Activated naive CD8-positive, alpha-beta T cell treated with anti-CD3 and anti-CD28 coated beads, Interleukin-2, amount 50 U/mL, for 24 hours (primary cell): ENCODE measurements at regions not wholly inside any gene's neighbourhood (a gene's known extent, or its start where the extent isn't known, plus 50 kb on each side); places are given as distances from the start of the nearest gene placed in this dataset.
"Not testable (repeated sequence)": the region's sequence is repeated elsewhere in the genome, so short reads cannot be mapped to it uniquely, and the experiment has no call there.

Source experiments
- ATAC-seq: fragments of 150-1000 bp; cut with Tn5 transposase; one replicate; pipeline ENCODE4 v1.10.0; 2021
- DNase-seq: peaks from one replicate; pipeline ENCODE4 v3.0.0; 2021
- H3K27ac Mint-ChIP-seq: one replicate; pipeline ENCODE4 v1.8.0; 2021; ENCODE audit warnings: mild to moderate bottlenecking, mixed read lengths
- H3K27me3 Mint-ChIP-seq: one replicate; pipeline ENCODE4 v1.8.0; 2021; ENCODE audit warnings: mixed read lengths
- H3K36me3 Mint-ChIP-seq: one replicate; pipeline ENCODE4 v1.8.0; 2021; ENCODE audit warnings: low read depth, mixed read lengths
- H3K4me1 Mint-ChIP-seq: one replicate; pipeline ENCODE4 v1.8.0; 2021; ENCODE audit warnings: mixed read lengths
- H3K4me3 Mint-ChIP-seq: one replicate; pipeline ENCODE4 v1.8.0; 2021; ENCODE audit warnings: mild to moderate bottlenecking, moderate library complexity, mixed read lengths
- H3K9me3 Mint-ChIP-seq: one replicate; pipeline ENCODE4 v1.8.0; 2021; ENCODE audit warnings: mixed read lengths

- Mint-ChIP-seq H3K9me3 (no peaks in the 10 kb centered on the region), H3K27ac (no peak overlapping the region), H3K4me1 (no peaks in the 10 kb centered on the region), H3K27me3 (no peaks in the 10 kb centered on the region), H3K36me3 (no peaks in the 10 kb centered on the region), H3K4me3 (no peak overlapping the region)
- no peak for ATAC-seq
- no peak for DNase-seq
Measured at GRCh38 chr13:72620874-72621273, 106.6 kb downstream of the MZT1 start.

DNA sequence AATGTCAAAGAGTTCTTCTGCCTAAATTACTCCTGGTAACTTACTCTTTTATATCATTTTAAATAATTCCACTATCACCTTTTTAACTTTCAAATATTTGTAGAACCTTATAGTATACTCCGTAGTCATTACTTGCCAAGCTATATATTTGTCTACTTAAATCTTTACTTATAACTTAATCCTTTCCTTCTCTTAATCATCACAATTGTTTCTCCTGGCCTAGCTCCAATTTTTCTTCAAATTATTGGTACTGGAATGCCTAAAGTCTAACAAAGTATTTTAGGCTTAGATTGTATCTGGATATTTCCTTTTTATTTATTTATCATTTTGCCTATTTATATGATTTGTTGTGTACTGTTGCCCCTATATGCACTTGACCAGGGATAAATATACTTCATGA lies 109.5 kb downstream of the MZT1 start:
- no peaks in the 10 kb centered on the region for H3K36me3 Mint-ChIP-seq
- no peak overlapping the region for H3K4me3 Mint-ChIP-seq
- H3K9me3 Mint-ChIP-seq = no peaks in the 10 kb centered on the region
- ATAC-seq (no peak), DNase-seq (no peak)
- no peaks in the 10 kb centered on the region for H3K4me1 Mint-ChIP-seq
- no peaks in the 10 kb centered on the region for H3K27me3 Mint-ChIP-seq
- H3K27ac Mint-ChIP-seq = no peak overlapping the region

- no peaks in the 10 kb centered on the region for H3K36me3 Mint-ChIP-seq
- no peak overlapping the region for H3K27ac Mint-ChIP-seq
- H3K27me3 Mint-ChIP-seq = no peaks in the 10 kb centered on the region
- DNase-seq (no peak), ATAC-seq (no peak)
- H3K4me3 Mint-ChIP-seq = no peak overlapping the region
- H3K9me3 Mint-ChIP-seq = no peaks in the 10 kb centered on the region
- no peaks in the 10 kb centered on the region for H3K4me1 Mint-ChIP-seq
Measured at GRCh38 chr13:72617186-72617585, 110.2 kb downstream of the MZT1 start.

DNA sequence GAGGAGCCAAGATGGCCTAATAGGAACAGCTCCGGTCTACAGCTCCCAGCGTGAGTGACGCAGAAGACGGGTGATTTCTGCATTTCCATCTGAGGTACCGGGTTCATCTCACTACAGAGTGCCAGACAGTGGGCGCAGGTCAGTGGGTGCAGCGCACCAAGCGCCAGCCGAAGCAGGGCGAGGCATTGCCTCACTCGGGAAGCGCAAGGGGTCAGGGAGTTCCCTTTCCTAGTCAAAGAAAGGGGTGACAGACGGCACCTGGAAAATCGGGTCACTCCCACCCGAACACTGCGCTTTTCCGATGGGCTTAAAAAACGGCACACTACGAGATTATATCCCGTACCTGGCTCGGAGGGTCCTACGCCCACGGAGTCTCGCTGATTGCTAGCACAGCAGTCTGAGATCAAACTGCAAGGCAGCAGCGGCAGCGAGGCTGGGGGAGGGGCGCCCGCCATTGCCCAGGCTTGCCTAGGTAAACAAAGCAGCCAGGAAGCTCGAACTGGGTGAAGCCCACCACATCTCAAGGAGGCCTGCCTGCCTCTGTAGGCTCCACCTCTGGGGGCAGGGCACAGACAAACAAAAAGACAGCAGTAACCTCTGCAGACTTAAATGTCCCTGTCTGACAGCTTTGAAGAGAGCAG lies 117.1 kb downstream of the MZT1 start:
- H3K4me3 Mint-ChIP-seq, H3K27ac Mint-ChIP-seq, DNase-seq, H3K9me3 Mint-ChIP-seq, H3K36me3 Mint-ChIP-seq, H3K27me3 Mint-ChIP-seq, ATAC-seq, H3K4me1 Mint-ChIP-seq: not testable (repeated sequence)

GRCh38 chr13:72599178-72599743 lies 128.2 kb downstream of the MZT1 start:
- Mint-ChIP-seq H3K27me3 (no peaks in the 10 kb centered on the region), H3K27ac (no peak overlapping the region), H3K36me3 (no peaks in the 10 kb centered on the region), H3K4me1 (no peaks in the 10 kb centered on the region), H3K4me3 (no peak overlapping the region), H3K9me3 (peaks cover 7% of the 10 kb centered on the region)
- DNase-seq (no peak), ATAC-seq (no peak)

- H3K4me3 Mint-ChIP-seq = no peak overlapping the region
- H3K27ac Mint-ChIP-seq = no peak overlapping the region
- H3K4me1 Mint-ChIP-seq = no peaks in the 10 kb centered on the region
- peaks cover 2% of the 10 kb centered on the region for H3K27me3 Mint-ChIP-seq
- H3K9me3 Mint-ChIP-seq = no peaks in the 10 kb centered on the region
- DNase-seq = no peak
- H3K36me3 Mint-ChIP-seq = no peaks in the 10 kb centered on the region
- no peak for ATAC-seq
Measured at GRCh38 chr13:72590091-72590740, 137.2 kb downstream of the MZT1 start.

DNA sequence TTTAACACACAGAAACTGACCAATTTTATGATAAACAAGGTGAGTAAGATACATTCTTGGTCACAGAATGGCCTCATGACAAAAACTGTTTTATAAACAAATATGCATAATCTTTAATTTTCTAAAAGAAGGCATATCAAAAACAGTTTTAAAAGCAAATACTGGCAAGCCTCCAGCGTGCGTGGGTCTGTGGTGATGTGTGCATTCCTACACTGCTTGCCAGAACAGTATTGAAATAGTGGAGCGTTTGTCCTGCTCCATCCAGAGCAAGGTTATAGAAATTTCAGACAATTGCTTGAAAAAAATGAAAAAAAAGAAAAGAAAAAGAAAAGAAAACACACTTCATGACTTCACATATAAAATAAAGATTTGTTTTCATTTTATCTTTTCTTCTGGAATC lies 140.9 kb downstream of the MZT1 start:
- H3K4me3 Mint-ChIP-seq = no peak overlapping the region
- H3K36me3 Mint-ChIP-seq = no peaks in the 10 kb centered on the region
- no peak for DNase-seq
- no peaks in the 10 kb centered on the region for H3K9me3 Mint-ChIP-seq
- H3K4me1 Mint-ChIP-seq = no peaks in the 10 kb centered on the region
- no peak for ATAC-seq
- peaks cover 2% of the 10 kb centered on the region for H3K27me3 Mint-ChIP-seq
- no peak overlapping the region for H3K27ac Mint-ChIP-seq

DNA sequence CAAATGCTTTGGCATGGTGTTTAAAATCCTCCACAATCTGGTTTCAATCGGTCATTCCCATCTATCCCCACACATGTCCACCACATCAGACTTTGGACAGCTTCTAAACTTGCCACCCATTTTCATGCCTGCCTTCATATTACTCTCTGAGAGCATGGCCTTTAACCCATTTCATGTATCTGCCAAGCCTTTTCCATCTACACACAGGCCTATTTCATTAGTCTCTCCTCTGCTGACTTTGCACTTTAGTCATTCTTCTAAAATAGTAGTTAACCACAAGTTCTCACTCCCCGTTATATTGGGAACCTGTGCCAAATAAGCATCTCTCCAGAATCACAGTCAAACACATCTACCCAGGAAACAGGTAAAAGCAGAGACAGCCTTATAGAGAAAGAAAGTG lies 142.2 kb downstream of the MZT1 start:
- peaks cover 2% of the 10 kb centered on the region for H3K27me3 Mint-ChIP-seq
- no peak for DNase-seq
- no peaks in the 10 kb centered on the region for H3K9me3 Mint-ChIP-seq
- H3K27ac Mint-ChIP-seq = no peak overlapping the region
- no peaks in the 10 kb centered on the region for H3K4me1 Mint-ChIP-seq
- no peak overlapping the region for H3K4me3 Mint-ChIP-seq
- ATAC-seq = no peak
- H3K36me3 Mint-ChIP-seq = no peaks in the 10 kb centered on the region

DNA sequence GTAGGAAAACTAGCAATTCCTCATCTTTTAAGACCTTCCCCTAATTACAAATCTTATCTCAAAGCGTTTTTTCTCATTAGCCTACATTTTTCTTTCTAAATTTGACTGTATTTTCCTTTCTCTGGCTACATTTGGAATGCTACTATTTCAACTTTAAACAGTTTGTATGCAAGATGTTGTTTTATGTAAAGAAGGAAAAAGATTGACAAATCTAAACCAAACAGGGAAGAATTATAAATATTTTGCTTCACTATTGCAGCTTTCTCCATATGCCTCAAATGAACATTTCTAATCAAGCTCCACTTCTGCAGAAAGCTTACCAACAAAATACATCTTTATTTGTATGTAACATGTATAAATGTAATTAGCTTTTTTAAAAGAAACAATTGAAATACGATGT lies 156.2 kb downstream of the MZT1 start:
- no peaks in the 10 kb centered on the region for H3K4me1 Mint-ChIP-seq
- H3K27ac Mint-ChIP-seq = no peak overlapping the region
- DNase-seq (no peak), ATAC-seq (no peak)
- no peaks in the 10 kb centered on the region for H3K27me3 Mint-ChIP-seq
- peaks cover 9% of the 10 kb centered on the region for H3K9me3 Mint-ChIP-seq
- H3K36me3 Mint-ChIP-seq = no peaks in the 10 kb centered on the region
- H3K4me3 Mint-ChIP-seq = no peak overlapping the region

DNA sequence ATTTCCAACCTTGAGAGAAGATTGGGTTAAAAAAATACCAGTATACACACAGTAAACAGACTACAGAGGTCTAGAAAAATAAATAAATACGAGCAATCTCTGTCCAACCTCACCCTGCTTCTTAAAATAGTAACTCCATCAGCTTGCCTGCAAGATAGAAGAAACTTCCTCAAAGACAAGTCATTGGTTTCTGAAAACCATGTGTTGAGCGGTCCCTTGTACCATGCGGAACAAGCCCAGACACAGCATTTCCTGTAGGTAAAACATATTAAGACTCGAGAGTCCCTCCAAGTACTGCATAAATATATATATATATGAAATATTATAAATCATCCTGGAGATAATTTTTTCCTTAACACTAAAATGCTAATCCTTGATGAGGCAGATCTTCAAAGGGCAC lies 157.4 kb downstream of the MZT1 start:
- H3K27me3 Mint-ChIP-seq = no peaks in the 10 kb centered on the region
- no peak overlapping the region for H3K27ac Mint-ChIP-seq
- no peaks in the 10 kb centered on the region for H3K36me3 Mint-ChIP-seq
- H3K4me3 Mint-ChIP-seq = no peak overlapping the region
- ATAC-seq (no peak), DNase-seq (no peak)
- no peaks in the 10 kb centered on the region for H3K9me3 Mint-ChIP-seq
- H3K4me1 Mint-ChIP-seq = no peaks in the 10 kb centered on the region

DNA sequence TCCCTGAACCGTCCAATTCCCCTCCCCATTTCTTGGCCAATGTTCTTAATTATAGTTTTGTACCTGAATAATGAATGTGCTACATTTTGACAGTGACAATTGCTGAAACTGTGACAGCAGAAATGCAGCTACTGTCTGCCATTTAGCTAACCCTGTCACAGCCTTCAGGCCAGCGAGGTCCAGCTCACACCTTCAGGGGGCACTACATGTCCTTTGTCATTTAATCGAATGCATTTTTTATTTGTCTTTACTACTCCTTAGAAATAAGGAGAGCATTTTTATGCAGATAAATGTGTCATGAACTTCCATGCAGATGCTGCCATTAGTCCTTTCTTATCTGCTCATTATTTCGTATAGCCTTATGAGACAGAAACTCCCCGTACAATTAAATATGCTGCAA lies 159.9 kb downstream of the MZT1 start:
- H3K4me3 Mint-ChIP-seq = no peak overlapping the region
- no peaks in the 10 kb centered on the region for H3K27me3 Mint-ChIP-seq
- ATAC-seq (no peak), DNase-seq (no peak)
- H3K36me3 Mint-ChIP-seq = no peaks in the 10 kb centered on the region
- no peak overlapping the region for H3K27ac Mint-ChIP-seq
- no peaks in the 10 kb centered on the region for H3K4me1 Mint-ChIP-seq
- no peaks in the 10 kb centered on the region for H3K9me3 Mint-ChIP-seq

DNA sequence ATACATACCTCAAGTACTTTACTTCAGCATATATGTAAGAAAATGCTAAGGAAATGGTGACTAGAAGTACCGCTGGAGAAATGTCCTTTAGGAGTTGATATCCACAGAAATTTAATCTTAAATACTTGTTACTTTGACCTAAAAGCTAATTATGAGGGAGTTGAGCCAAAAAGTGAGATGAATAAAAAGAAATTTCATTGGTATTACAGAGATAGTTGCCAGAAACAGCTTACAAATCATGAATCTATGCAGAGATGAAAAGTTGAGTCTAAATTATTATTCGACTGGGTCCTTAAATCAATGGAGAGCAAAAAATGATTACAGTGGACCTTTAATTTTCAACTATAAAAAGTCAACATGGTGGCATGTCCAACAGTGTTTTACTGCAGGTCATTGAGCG lies 160.9 kb downstream of the MZT1 start:
- Mint-ChIP-seq H3K4me3 (no peak overlapping the region), H3K27ac (no peak overlapping the region), H3K9me3 (no peaks in the 10 kb centered on the region)

DNA sequence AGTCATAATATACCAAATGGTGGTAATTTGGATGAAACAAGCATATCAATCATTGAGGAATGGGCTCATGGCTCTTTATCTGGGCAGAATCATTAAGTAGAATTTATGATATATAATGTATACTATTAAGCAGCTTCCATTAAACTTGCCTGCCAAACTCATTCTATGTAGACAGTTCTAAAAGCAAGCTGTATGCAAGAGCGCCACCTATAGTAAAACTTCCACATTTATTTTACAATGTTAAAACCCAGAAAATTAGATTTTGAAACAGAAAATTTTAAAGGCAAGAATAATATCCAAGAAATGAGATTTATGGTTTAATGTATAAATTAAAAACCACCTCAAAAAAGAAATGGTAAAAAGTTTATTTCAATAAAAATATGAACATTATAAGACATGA lies 161.5 kb downstream of the MZT1 start:
- no peak overlapping the region for H3K4me3 Mint-ChIP-seq
- H3K27ac Mint-ChIP-seq = no peak overlapping the region
- no peaks in the 10 kb centered on the region for H3K4me1 Mint-ChIP-seq
- no peaks in the 10 kb centered on the region for H3K27me3 Mint-ChIP-seq
- no peaks in the 10 kb centered on the region for H3K36me3 Mint-ChIP-seq
- DNase-seq (no peak), ATAC-seq (no peak)
- H3K9me3 Mint-ChIP-seq = no peaks in the 10 kb centered on the region

More for the DNA sequence above, 160.9 kb downstream of the MZT1 start:
- no peaks in the 10 kb centered on the region for H3K27me3 Mint-ChIP-seq
- H3K4me1 Mint-ChIP-seq = no peaks in the 10 kb centered on the region
- no peaks in the 10 kb centered on the region for H3K36me3 Mint-ChIP-seq
- ATAC-seq (no peak), DNase-seq (no peak)

GRCh38 chr13:72562686-72563085 lies 164.7 kb downstream of the MZT1 start:
- no peaks in the 10 kb centered on the region for H3K36me3 Mint-ChIP-seq
- no peaks in the 10 kb centered on the region for H3K9me3 Mint-ChIP-seq
- no peak for ATAC-seq
- no peaks in the 10 kb centered on the region for H3K4me1 Mint-ChIP-seq
- H3K4me3 Mint-ChIP-seq = no peak overlapping the region
- H3K27me3 Mint-ChIP-seq = no peaks in the 10 kb centered on the region
- H3K27ac Mint-ChIP-seq = no peak overlapping the region
- DNase-seq = no peak

DNA sequence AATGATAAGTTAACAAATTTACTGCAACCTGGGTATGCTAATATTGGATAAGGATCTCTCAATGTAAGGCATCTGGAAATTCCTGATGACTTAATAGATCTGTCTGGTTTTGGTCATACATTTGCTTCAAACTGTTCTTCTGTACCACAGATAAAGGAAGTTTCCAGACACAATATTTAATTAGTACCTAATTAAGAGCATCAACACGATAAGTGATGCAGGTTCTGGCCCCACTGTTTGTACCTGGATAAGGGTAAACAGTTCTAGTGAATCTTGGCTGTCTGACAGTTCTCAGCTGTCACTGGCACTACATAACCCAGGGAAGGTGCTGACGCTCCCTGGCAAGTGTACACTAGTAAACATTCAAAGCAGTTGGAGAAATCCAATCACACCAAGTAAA lies 165.6 kb downstream of the MZT1 start:
- ATAC-seq (no peak), DNase-seq (no peak)
- no peak overlapping the region for H3K4me3 Mint-ChIP-seq
- no peaks in the 10 kb centered on the region for H3K27me3 Mint-ChIP-seq
- H3K9me3 Mint-ChIP-seq = no peaks in the 10 kb centered on the region
- H3K36me3 Mint-ChIP-seq = no peaks in the 10 kb centered on the region
- no peak overlapping the region for H3K27ac Mint-ChIP-seq
- no peaks in the 10 kb centered on the region for H3K4me1 Mint-ChIP-seq
